GM12873 (cell line): ENCODE measurements at regions not wholly inside any gene's neighbourhood (a gene's known extent, or its start where the extent isn't known, plus 50 kb on each side); places are given as distances from the start of the nearest gene placed in this dataset.

Source experiments
- TF ChIP-seq, protein P1 (sequence below): IDR thresholded peaks from 2 replicates; pipeline ENCODE4 v1.5.1; 2012; ENCODE audit warnings: low read depth, mild to moderate bottlenecking, moderate library complexity, low read length, control low read depth; ENCODE audit not compliant: insufficient read depth; ENCODE audit errors: missing control alignments

DNA sequence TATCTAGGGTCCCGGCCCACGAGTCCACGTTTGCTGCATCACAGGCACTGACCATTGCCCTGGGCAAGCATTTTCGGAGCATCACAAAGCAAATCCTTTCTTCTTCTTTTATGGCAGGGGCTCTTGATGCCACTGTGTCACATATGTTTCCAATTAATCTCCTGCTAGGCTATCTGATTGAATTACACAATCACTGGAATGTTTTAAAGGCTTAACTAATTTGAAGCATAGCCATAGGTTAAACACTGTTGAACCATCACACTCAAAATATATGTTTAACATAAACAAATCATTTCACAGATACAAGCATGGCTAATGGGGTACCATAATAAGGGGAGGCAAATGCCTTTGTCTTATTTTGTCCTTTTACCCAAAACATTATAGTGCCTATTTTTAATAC is 338.3 kb downstream of the POU4F1 start:
- TF ChIP-seq, protein P1, sequence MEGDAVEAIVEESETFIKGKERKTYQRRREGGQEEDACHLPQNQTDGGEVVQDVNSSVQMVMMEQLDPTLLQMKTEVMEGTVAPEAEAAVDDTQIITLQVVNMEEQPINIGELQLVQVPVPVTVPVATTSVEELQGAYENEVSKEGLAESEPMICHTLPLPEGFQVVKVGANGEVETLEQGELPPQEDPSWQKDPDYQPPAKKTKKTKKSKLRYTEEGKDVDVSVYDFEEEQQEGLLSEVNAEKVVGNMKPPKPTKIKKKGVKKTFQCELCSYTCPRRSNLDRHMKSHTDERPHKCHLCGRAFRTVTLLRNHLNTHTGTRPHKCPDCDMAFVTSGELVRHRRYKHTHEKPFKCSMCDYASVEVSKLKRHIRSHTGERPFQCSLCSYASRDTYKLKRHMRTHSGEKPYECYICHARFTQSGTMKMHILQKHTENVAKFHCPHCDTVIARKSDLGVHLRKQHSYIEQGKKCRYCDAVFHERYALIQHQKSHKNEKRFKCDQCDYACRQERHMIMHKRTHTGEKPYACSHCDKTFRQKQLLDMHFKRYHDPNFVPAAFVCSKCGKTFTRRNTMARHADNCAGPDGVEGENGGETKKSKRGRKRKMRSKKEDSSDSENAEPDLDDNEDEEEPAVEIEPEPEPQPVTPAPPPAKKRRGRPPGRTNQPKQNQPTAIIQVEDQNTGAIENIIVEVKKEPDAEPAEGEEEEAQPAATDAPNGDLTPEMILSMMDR: no peak

DNA sequence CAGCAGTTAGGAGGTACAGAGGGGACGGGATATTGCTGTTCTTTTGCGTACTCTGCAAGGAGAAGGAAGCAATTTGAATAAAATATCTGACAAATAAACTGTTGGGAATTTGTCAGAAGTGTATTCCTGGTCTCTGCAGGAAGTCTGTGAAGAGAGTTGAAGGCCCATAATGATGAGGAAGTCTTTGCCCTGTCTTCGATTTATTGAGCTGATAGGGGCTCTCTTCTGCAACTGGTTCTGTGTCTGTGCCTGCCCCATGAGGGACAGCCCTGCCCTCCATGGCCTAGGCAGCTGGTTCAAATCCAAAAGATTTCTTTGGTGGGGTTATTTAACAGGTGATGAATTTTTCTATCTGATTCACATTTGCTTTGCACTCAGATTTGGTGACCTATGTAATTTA is 339.7 kb upstream of the EDNRB start:
- TF ChIP-seq, protein P1: no peak

DNA sequence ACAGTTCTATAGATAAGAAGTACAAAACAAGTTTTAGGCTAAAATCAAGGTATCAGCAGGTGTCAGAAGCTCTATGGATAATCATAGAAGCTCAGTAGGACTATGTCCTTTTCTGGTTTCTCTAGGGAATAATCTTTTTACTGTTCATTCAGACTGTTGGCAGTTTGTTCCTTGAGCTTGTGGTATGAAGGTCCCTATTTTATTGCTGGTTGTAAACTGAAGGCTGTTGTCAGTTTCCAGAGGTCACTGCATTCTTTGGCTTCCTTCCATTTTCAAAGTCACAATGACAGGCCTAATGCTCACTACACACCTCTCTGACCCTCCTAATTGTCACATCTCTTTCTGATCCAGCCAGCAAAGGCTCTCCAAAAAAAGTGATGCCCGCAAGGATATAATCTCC is 337.9 kb upstream of the EDNRB start:
- TF ChIP-seq, protein P1: no peak

DNA sequence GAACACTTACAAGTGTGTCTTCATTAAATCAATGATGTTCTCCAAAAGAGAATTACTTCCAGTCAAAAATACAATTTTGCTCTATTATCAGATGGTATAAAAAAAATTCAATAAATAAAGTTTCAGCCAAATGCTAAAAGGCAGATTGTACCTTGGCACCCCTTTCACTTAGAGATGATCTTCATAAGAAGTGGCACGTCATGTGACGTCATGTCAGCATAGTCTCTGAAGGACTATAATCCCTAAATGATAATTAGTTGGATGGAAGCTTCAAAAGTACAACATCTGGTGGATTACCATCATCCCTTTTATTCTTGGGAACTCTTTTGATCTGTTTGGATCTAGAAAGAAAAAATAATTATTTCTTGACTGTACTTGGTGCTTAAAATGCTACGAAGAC is 335.5 kb upstream of the EDNRB start:
- TF ChIP-seq, protein P1: no peak

DNA sequence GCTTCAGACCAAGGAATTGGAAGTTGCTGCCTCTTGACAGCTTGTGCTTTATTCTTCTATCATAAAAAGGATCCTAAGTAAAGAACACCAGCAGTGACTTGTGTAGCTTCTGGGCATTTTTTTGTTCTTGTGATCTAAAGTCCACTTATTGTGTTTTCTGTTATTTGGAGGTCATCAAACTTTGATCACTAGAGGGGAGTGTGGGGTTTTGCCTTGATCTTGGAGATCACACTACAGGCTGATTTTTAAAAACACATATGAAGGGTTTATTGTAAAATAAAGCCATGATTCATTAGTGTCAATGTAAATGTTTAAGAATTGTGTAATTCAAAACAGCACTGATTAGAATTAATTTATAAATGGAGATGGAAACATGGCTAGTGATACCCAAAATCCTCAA is 328.7 kb upstream of the EDNRB start:
- TF ChIP-seq, protein P1: no peak

DNA sequence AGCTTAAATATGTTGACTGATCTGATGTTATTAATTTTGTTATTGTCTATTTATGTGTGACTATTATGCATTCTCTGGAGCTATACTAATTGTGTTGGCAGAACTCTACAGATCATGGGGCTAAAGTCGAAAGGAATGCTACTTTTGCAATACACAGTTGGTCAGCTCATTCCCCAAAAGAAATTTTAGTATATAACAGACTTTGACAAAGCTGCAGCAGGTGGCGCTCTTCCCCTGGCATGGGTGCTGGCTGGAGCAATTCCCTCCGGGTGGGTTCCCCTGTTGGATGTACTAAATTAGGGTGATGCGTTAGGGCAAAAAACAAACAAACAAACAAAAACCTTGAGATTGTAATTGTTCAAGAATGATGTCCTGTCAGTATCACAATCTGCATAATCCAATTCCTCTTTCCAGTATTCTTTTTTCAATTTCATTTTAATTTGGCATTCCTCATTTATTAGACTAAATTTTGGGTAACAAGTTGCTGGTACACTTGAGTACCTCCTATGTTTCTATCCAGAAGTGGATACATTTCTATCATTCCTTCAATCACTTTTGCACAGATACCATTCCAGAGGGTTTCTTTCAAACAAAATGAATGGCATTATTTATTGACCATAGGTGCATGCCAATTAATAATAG is 322.8 kb upstream of the EDNRB start:
- TF ChIP-seq, protein P1: peak; percentile 71

DNA sequence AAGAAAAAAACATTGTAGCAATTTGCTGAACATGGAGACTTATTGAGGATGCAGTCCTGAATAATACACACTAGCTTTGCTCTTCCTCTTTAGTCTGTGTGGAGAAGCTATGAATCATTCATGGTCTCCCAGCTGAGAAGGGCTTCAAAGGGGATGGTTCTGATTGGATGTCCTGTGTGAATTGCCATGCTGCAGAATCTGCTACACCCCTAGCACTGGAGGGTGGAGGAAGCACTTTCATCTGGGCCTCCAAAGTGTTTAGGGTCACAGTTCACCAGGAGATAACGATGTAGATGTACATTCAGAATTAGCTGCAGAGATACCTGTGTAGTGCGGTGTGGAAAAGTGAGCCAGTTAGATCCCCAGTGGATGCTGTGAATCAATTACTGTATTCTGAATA is 321.1 kb upstream of the EDNRB start:
- TF ChIP-seq, protein P1: no peak

DNA sequence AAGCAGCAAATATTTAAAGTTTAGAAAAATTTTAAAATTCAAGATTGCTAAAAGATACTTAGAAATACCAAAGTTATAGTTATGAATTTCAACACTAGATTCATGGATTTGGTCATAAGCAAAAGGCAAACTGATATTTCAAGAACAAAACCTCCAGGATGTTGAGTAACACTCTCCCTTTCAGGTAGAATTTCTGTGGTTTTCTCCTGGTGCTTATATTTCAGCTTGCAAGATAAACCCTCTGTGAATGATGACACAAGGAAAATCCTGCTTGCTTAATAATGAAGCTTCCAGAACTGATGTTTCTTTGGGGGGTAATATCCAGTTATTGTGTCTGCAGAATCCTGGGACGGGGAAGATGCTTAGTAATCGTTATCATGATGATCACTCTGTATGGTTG is 320.3 kb upstream of the EDNRB start:
- TF ChIP-seq, protein P1: no peak
